Tibial artery (tissue), 4 donors: ENCODE measurements at regions not wholly inside any gene's neighbourhood (a gene's known extent, or its start where the extent isn't known, plus 50 kb on each side); places are given as distances from the start of the nearest gene placed in this dataset.
"Not testable (repeated sequence)": the region's sequence is repeated elsewhere in the genome, so short reads cannot be mapped to it uniquely, and the experiment has no call there.

ENCODE experiments used
- DNase-seq, 2 donors: peaks; one replicate each; pipeline ENCODE4 v3.0.0-alpha.2; 2019
- H3K27ac ChIP-seq, 2 donors: fragments of 200-600 bp; sonication (generic) in 1 of 2; 1 replicate in 1 of 2; 2 replicates in 1 of 2; pipeline ENCODE4 v1.5.1; 2018 to 2019; ENCODE audit warnings: mild to moderate bottlenecking in 1 of 2
- H3K27me3 ChIP-seq, 2 donors: fragments of 200-600 bp; sonication (generic) in 1 of 2; one replicate each; pipeline versions ENCODE4 v1.5.1 to v1.6.0; 2016 to 2019
- H3K36me3 ChIP-seq, 3 donors: fragments of 200-600 bp; sonication (generic) in 2 of 3; one replicate each; pipeline ENCODE4 v1.5.1; 2016 to 2019; ENCODE audit warnings: mild to moderate bottlenecking in 2 of 3
- H3K4me1 ChIP-seq, 4 donors: fragments of 200-600 bp; sonication (generic) in 2 of 4; 1 replicate in 3 of 4; 2 replicates in 1 of 4; pipeline ENCODE4 v1.5.1; 2016 to 2019
- H3K4me3 ChIP-seq, 2 donors: fragments of 200-600 bp; sonication (generic) in 1 of 2; 1 replicate in 1 of 2; 2 replicates in 1 of 2; pipeline ENCODE4 v1.5.1; 2018 to 2019; ENCODE audit warnings: mild to moderate bottlenecking in 2 of 2
- H3K9me3 ChIP-seq, 3 donors: fragments of 200-600 bp; sonication (generic) in 1 of 3; one replicate each; pipeline ENCODE4 v1.5.1; 2016 to 2019
- CTCF ChIP-seq, 2 experiments: fragments of 200-600 bp in 1 of 2; fragments of 450-650 bp in 1 of 2; IDR thresholded peaks; one replicate each; pipeline ENCODE4 v1.5.1; 2017 to 2019; ENCODE audit warnings: antibody characterized with exemption in 2 of 2, mild to moderate bottlenecking in 1 of 2, moderate library complexity in 1 of 2
- intact Hi-C: fragments of 100-400 bp; cut with DNase I; formaldehyde crosslinking; loops from one replicate; pipeline ENCODE4 v1.15.0; 2023; ENCODE audit warnings: low total_unique reads

- Histone ChIP-seq H3K36me3 (no peaks in the 10 kb centered on the region), H3K9me3 (no peaks in the 10 kb centered on the region), H3K4me1 (peaks cover 0 to 33% (median 8%) of the 10 kb centered on the region in 4 donors), H3K4me3 (no peak overlapping the region), H3K27me3 (no peaks in the 10 kb centered on the region), H3K27ac (peak overlapping the region in 1 of 2 donors; percentile 8)
- DNase-seq = no peak
- no peak for TF ChIP-seq CTCF (IDR thresholded peaks at IDR 0.05)
- intact Hi-C loops = no loop called here
Measured at GRCh38 chr12:93234641-93235040, 143.1 kb upstream of the NUDT4 start.

GRCh38 chr12:93235881-93236280, 141.8 kb upstream of the NUDT4 start:
- H3K4me3 ChIP-seq = no peak overlapping the region
- no peaks in the 10 kb centered on the region for H3K9me3 ChIP-seq
- no peak overlapping the region for H3K27ac ChIP-seq
- TF ChIP-seq CTCF (IDR thresholded peaks at IDR 0.05) = no peak
- no peaks in the 10 kb centered on the region for H3K27me3 ChIP-seq
- H3K36me3 ChIP-seq = no peaks in the 10 kb centered on the region
- peaks cover 0 to 33% (median 8%) of the 10 kb centered on the region in 4 donors for H3K4me1 ChIP-seq
- no peak for DNase-seq
- intact Hi-C loops = no loop called here

GRCh38 chr12:93237235-93237915, 140.3 kb upstream of the NUDT4 start:
- no peaks in the 10 kb centered on the region for H3K36me3 ChIP-seq
- peaks cover 0 to 33% (median 8%) of the 10 kb centered on the region in 4 donors for H3K4me1 ChIP-seq
- H3K4me3 ChIP-seq = no peak overlapping the region
- no peaks in the 10 kb centered on the region for H3K27me3 ChIP-seq
- DNase-seq = peak; percentile 85 to 94
- peak overlapping the region; percentile 59 to 62 for H3K27ac ChIP-seq
- no peaks in the 10 kb centered on the region for H3K9me3 ChIP-seq
- intact Hi-C loops = no loop called here
- TF ChIP-seq CTCF (IDR thresholded peaks at IDR 0.05) = no peak

- peaks cover 0 to 38% (median 12%) of the 10 kb centered on the region in 4 donors for H3K4me1 ChIP-seq
- H3K9me3 ChIP-seq, DNase-seq, H3K36me3 ChIP-seq, H3K27me3 ChIP-seq, intact Hi-C loops, H3K4me3 ChIP-seq: not testable (repeated sequence)
- H3K27ac ChIP-seq = peak overlapping the region; percentile 29 to 62
Measured at GRCh38 chr12:93238512-93239262, 139.0 kb upstream of the NUDT4 start.

GRCh38 chr12:93239789-93240188, 137.9 kb upstream of the NUDT4 start:
- H3K27ac ChIP-seq, H3K4me3 ChIP-seq, H3K27me3 ChIP-seq, DNase-seq, H3K9me3 ChIP-seq, H3K36me3 ChIP-seq: not testable (repeated sequence)
- peaks cover 0 to 41% (median 19%) of the 10 kb centered on the region in 4 donors for H3K4me1 ChIP-seq
- intact Hi-C loops = loop anchor here (5.0 kb wide), 1 partner anchor 138 kb away; the partner anchor contains the start of gene NUDT4

GRCh38 chr12:93242154-93242972, 135.4 kb upstream of the NUDT4 start:
- TF ChIP-seq CTCF (IDR thresholded peaks at IDR 0.05) = no peak
- H3K4me3 ChIP-seq = no peak overlapping the region
- no peaks in the 10 kb centered on the region for H3K9me3 ChIP-seq
- H3K36me3 ChIP-seq = no peaks in the 10 kb centered on the region
- DNase-seq = no peak
- intact Hi-C loops = loop anchor here (5.0 kb wide), 1 partner anchor 135 kb away; the partner anchor contains the start of gene NUDT4
- H3K27ac ChIP-seq = no peak overlapping the region
- H3K27me3 ChIP-seq = no peaks in the 10 kb centered on the region
- H3K4me1 ChIP-seq = peaks cover 0 to 28% (median 11%) of the 10 kb centered on the region in 4 donors
